ENCODE measurements at regions not wholly inside any gene's neighbourhood (a gene's known extent, or its start where the extent isn't known, plus 50 kb on each side); places are given as distances from the start of the nearest gene placed in this dataset.

GRCh38 chr13:50450279-50450678 lies 393.2 kb downstream of the DLEU7 start:
- Histone ChIP-seq H3F3A (ENCODE audit: insufficient read depth, low read length) (no peaks in the 10 kb centered on the region), H3K9me2 (ENCODE audit: low read depth, low read length) (no peaks in the 10 kb centered on the region), H3K4me1 (ENCODE audit: insufficient read depth, low read length, severe bottlenecking) (peaks cover 15% of the 10 kb centered on the region), H4K20me1 (ENCODE audit: insufficient read depth, low read length) (no peaks in the 10 kb centered on the region), H3K27ac (ENCODE audit: low read depth, low read length, poor library complexity, severe bottlenecking) (no peak overlapping the region), H3K79me2 (ENCODE audit: insufficient read depth, low read length) (no peaks in the 10 kb centered on the region), H3K4me2 (ENCODE audit: low read length) (no peak overlapping the region), H3K9me3 (ENCODE audit: low read length) (no peaks in the 10 kb centered on the region), H3K9ac (ENCODE audit: low read length) (no peak overlapping the region), H3K36me3 (ENCODE audit: insufficient read depth, low read length) (no peaks in the 10 kb centered on the region), H2AFZ (ENCODE audit: low read length) (no peak overlapping the region), H3K4me3 (ENCODE audit: low read depth, low read length, poor library complexity, severe bottlenecking) (no peak overlapping the region), H3K27me3 (ENCODE audit: insufficient read depth, low read length) (no peaks in the 10 kb centered on the region)
- TF ChIP-seq EZH2 (IDR thresholded peaks at IDR 0.05; ENCODE audit: borderline replicate concordance, low read length) (no peak), CTCF (IDR thresholded peaks at IDR 0.05; ENCODE audit: low read length) (no peak)

DNA sequence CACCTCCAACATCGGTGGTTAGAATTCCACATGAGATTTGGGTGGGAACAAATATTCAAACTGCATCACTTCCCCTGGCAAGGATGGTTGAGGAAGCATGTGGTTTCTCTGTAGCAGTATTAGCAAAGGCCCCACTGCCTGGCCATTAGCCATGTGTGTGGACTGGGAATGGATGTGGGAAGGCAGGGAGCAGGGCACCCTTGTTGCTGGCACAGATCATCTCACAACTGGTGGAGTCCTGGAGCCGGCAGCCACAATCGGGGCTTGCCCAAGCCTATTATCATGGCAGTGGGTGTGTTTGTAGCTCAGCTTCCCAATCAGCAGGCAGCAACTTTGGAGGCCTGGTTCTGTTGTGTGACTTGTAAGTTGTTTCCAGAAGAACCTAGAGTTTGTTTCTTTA lies 391.9 kb downstream of the DLEU7 start:
- no peaks in the 10 kb centered on the region for H3F3A ChIP-seq (ENCODE audit: insufficient read depth, low read length)
- no peaks in the 10 kb centered on the region for H4K20me1 ChIP-seq (ENCODE audit: insufficient read depth, low read length)
- no peak overlapping the region for H3K4me3 ChIP-seq (ENCODE audit: low read depth, low read length, poor library complexity, severe bottlenecking)
- no peaks in the 10 kb centered on the region for H3K36me3 ChIP-seq (ENCODE audit: insufficient read depth, low read length)
- H3K79me2 ChIP-seq (ENCODE audit: insufficient read depth, low read length): no peaks in the 10 kb centered on the region
- H3K9me3 ChIP-seq (ENCODE audit: low read length): no peaks in the 10 kb centered on the region
- no peaks in the 10 kb centered on the region for H3K9me2 ChIP-seq (ENCODE audit: low read depth, low read length)
- no peak overlapping the region for H3K27ac ChIP-seq (ENCODE audit: low read depth, low read length, poor library complexity, severe bottlenecking)
- H2AFZ ChIP-seq (ENCODE audit: low read length): no peak overlapping the region
- H3K4me2 ChIP-seq (ENCODE audit: low read length): no peak overlapping the region
- H3K27me3 ChIP-seq (ENCODE audit: insufficient read depth, low read length): no peaks in the 10 kb centered on the region
- peaks cover 12% of the 10 kb centered on the region for H3K4me1 ChIP-seq (ENCODE audit: insufficient read depth, low read length, severe bottlenecking)
- H3K9ac ChIP-seq (ENCODE audit: low read length): no peak overlapping the region
- no peak for TF ChIP-seq EZH2 (IDR thresholded peaks at IDR 0.05; ENCODE audit: borderline replicate concordance, low read length)
- no peak for TF ChIP-seq CTCF (IDR thresholded peaks at IDR 0.05; ENCODE audit: low read length)

GRCh38 chr13:50452028-50452427 lies 391.5 kb downstream of the DLEU7 start:
- no peaks in the 10 kb centered on the region for H3K9me3 ChIP-seq (ENCODE audit: low read length)
- H3K4me3 ChIP-seq (ENCODE audit: low read depth, low read length, poor library complexity, severe bottlenecking): no peak overlapping the region
- peaks cover 12% of the 10 kb centered on the region for H3K4me1 ChIP-seq (ENCODE audit: insufficient read depth, low read length, severe bottlenecking)
- no peaks in the 10 kb centered on the region for H3K36me3 ChIP-seq (ENCODE audit: insufficient read depth, low read length)
- TF ChIP-seq CTCF (IDR thresholded peaks at IDR 0.05; ENCODE audit: low read length): no peak
- no peak for TF ChIP-seq EZH2 (IDR thresholded peaks at IDR 0.05; ENCODE audit: borderline replicate concordance, low read length)
- no peaks in the 10 kb centered on the region for H3K27me3 ChIP-seq (ENCODE audit: insufficient read depth, low read length)
- H3F3A ChIP-seq (ENCODE audit: insufficient read depth, low read length): no peaks in the 10 kb centered on the region
- no peaks in the 10 kb centered on the region for H3K79me2 ChIP-seq (ENCODE audit: insufficient read depth, low read length)
- H3K27ac ChIP-seq (ENCODE audit: low read depth, low read length, poor library complexity, severe bottlenecking): no peak overlapping the region
- no peak overlapping the region for H2AFZ ChIP-seq (ENCODE audit: low read length)
- H3K9ac ChIP-seq (ENCODE audit: low read length): no peak overlapping the region
- no peaks in the 10 kb centered on the region for H4K20me1 ChIP-seq (ENCODE audit: insufficient read depth, low read length)
- no peaks in the 10 kb centered on the region for H3K9me2 ChIP-seq (ENCODE audit: low read depth, low read length)
- H3K4me2 ChIP-seq (ENCODE audit: low read length): no peak overlapping the region

Data from OCI-LY1 (cell line).